HepG2 (cell line): ENCODE measurements at regions not wholly inside any gene's neighbourhood (a gene's known extent, or its start where the extent isn't known, plus 50 kb on each side); places are given as distances from the start of the nearest gene placed in this dataset.

Source experiments
- ATAC-seq: fragments of 200-7000 bp; cut with Tn5 transposase; 3 replicates; pipeline ENCODE4 v1.9.1; 2020; ENCODE audit warnings: mild to moderate bottlenecking, moderate library complexity
- BruUV-seq: library from RNA; stranded (reverse); fragments of 400-500 nt; replicated peaks from 2 replicates; lab custom pipeline; 2021; lab: Mats Ljungman, UMichigan
- CTCF ChIA-PET: fragments of 300-600 bp; formaldehyde crosslinking; extraction: SDS; loops from one replicate; lab custom pipeline; 2021; ENCODE audit warnings: low total read pairs, inconsistent platforms, low intra/inter-chr PET ratio; lab: Yijun Ruan, JAX
- POLR2A ChIA-PET: fragments of 350-600 bp; sonication (Branson Sonifier 250); formaldehyde crosslinking; loops from one replicate; lab custom pipeline; 2020; ENCODE audit warnings: antibody characterized with exemption, inconsistent platforms; lab: Yijun Ruan, JAX
- DNase-seq: peaks from one replicate; pipeline ENCODE4 v3.0.0-alpha.2; 2015; ENCODE audit warnings: low spot score
- FAIRE-seq: peaks from 3 replicates; lab custom pipeline; 2011; peaks lifted over from hg19 to GRCh38; lab: Jason Lieb, UNC
- H2AFZ ChIP-seq: one replicate; pipeline ENCODE4 v1.6.1; 2011; ENCODE audit warnings: low read length, inconsistent platforms
- H3K27ac ChIP-seq: fragments of 300-600 bp; 3 replicates; pipeline ENCODE4 v1.8.0; 2011; ENCODE audit warnings: mixed run types, mild to moderate bottlenecking, mixed read lengths, low read length, inconsistent platforms; ENCODE audit not compliant: insufficient read depth; ENCODE audit errors: extremely low read length
- H3K27me3 ChIP-seq, 2 experiments: fragments of 200-600 bp in 1 of 2; 2 replicates in 1 of 2; 3 replicates in 1 of 2; pipeline versions ENCODE4 v1.6.0 to v1.8.0; 2011; ENCODE audit warnings: low read length in 2 of 2, mild to moderate bottlenecking in 2 of 2, moderate library complexity in 2 of 2, inconsistent platforms in 1 of 2; ENCODE audit not compliant: insufficient read depth in 2 of 2, control insufficient read depth in 1 of 2
- H3K36me3 ChIP-seq, 2 experiments: fragments of 200-600 bp in 1 of 2; replicated peaks in 1 of 2; 2 replicates in 1 of 2; 3 replicates in 1 of 2; pipeline versions ENCODE4 v1.5.1 to v1.8.0; 2011; ENCODE audit warnings: low read length in 2 of 2, inconsistent platforms in 1 of 2; ENCODE audit not compliant: insufficient read depth in 2 of 2, control insufficient read depth in 1 of 2
- H3K4me1 ChIP-seq: 2 replicates; pipeline ENCODE4 v1.5.1; 2012; ENCODE audit warnings: low read length, inconsistent platforms; ENCODE audit not compliant: insufficient read depth
- H3K4me2 ChIP-seq: 2 replicates; pipeline ENCODE4 v1.6.0; 2011; ENCODE audit warnings: low read depth, low read length, inconsistent platforms
- H3K4me3 ChIP-seq, 3 experiments: fragments of 200-600 bp in 1 of 3; sonication (generic), shearing (Covaris generic) in 1 of 3; replicated peaks in 1 of 3; 2 replicates each; pipeline ENCODE4 v1.5.1; 2011 to 2016; ENCODE audit warnings: low read length in 3 of 3, inconsistent platforms in 2 of 3, low read depth in 2 of 3, mild to moderate bottlenecking in 2 of 3, control low read depth in 1 of 3, mixed read lengths in 1 of 3; ENCODE audit not compliant: insufficient read depth in 1 of 3
- H3K79me2 ChIP-seq: one replicate; pipeline ENCODE4 v1.6.1; 2011; ENCODE audit warnings: low read length, inconsistent platforms; ENCODE audit not compliant: insufficient read depth
- H3K9ac ChIP-seq: 2 replicates; pipeline ENCODE4 v1.6.0; 2011; ENCODE audit warnings: mild to moderate bottlenecking, low read depth, low read length, inconsistent platforms; ENCODE audit not compliant: insufficient read depth
- H3K9me3 ChIP-seq: 2 replicates; pipeline ENCODE4 v1.5.1; 2012; ENCODE audit warnings: mild to moderate bottlenecking, low read length
- H4K20me1 ChIP-seq: 2 replicates; pipeline ENCODE4 v1.6.0; 2011; ENCODE audit warnings: inconsistent platforms, mild to moderate bottlenecking, low read length, moderate library complexity; ENCODE audit not compliant: insufficient read depth
- IKZF1 ChIP-seq: fragments of 450-650 bp; IDR thresholded peaks from 2 replicates; pipeline ENCODE4 v1.7.1; 2016
- MAZ ChIP-seq, 2 experiments: sonication (generic) in 1 of 2; formaldehyde crosslinking in 1 of 2; IDR thresholded peaks; 2 replicates each; pipeline versions ENCODE4 v1.5.0 to v1.6.1; 2012 to 2020; ENCODE audit warnings: low read depth in 2 of 2, mild to moderate bottlenecking in 2 of 2, borderline replicate concordance in 1 of 2, improper control_type of control experiment in 1 of 2, low read length in 1 of 2, missing genetic modification reagents in 1 of 2, moderate library complexity in 1 of 2
- MXI1 ChIP-seq: IDR thresholded peaks from 3 replicates; pipeline ENCODE4 v1.6.1; 2012; ENCODE audit warnings: low read depth, low read length, inconsistent platforms, borderline replicate concordance
- NFE2L1 ChIP-seq: sonication (generic); formaldehyde crosslinking; IDR thresholded peaks from 2 replicates; pipeline ENCODE4 v1.4.0; 2020; ENCODE audit warnings: missing genetic modification reagents, mild to moderate bottlenecking, borderline replicate concordance
- NR2F2 ChIP-seq: IDR thresholded peaks from 2 replicates; pipeline ENCODE4 v1.6.1; 2012; ENCODE audit warnings: low read depth, inconsistent platforms, borderline replicate concordance
- TAF1 ChIP-seq: sonication (generic); formaldehyde crosslinking; IDR thresholded peaks from 2 replicates; pipeline ENCODE4 v1.4.0; 2020; ENCODE audit warnings: missing genetic modification reagents
- TCF7 ChIP-seq: sonication (generic); IDR thresholded peaks from 2 replicates; pipeline ENCODE4 v1.6.1; 2016; ENCODE audit warnings: antibody characterized with exemption, low read depth
- ZEB1 ChIP-seq: IDR thresholded peaks from 2 replicates; pipeline ENCODE4 v1.6.1; 2012; ENCODE audit warnings: mild to moderate bottlenecking, low read depth, inconsistent platforms; ENCODE audit not compliant: insufficient replicate concordance
- ZFP37 ChIP-seq: sonication (generic); formaldehyde crosslinking; IDR thresholded peaks from 2 replicates; pipeline ENCODE4 v1.4.0; 2020; ENCODE audit warnings: missing genetic modification reagents, borderline replicate concordance
- ZFP91 ChIP-seq: sonication (generic); formaldehyde crosslinking; IDR thresholded peaks from 2 replicates; pipeline ENCODE4 v1.9.0; 2022; ENCODE audit warnings: missing genetic modification reagents, mild to moderate bottlenecking, borderline replicate concordance
- ZFYVE20 ChIP-seq: sonication (generic); formaldehyde crosslinking; IDR thresholded peaks from 2 replicates; pipeline ENCODE4 v1.8.0; 2023; ENCODE audit warnings: low read depth, mild to moderate bottlenecking, moderate library complexity, missing genetic modification reagents, borderline replicate concordance
- ZNF276 ChIP-seq: sonication (generic); formaldehyde crosslinking; IDR thresholded peaks from 2 replicates; pipeline ENCODE4 v1.4.0; 2020; ENCODE audit warnings: mild to moderate bottlenecking, low read depth, missing genetic modification reagents
- ZNF281 ChIP-seq: sonication (generic); formaldehyde crosslinking; IDR thresholded peaks from 2 replicates; pipeline ENCODE4 v1.4.0; 2020; ENCODE audit warnings: missing genetic modification reagents, borderline replicate concordance
- ZNF441 ChIP-seq: sonication (generic); formaldehyde crosslinking; IDR thresholded peaks from 2 replicates; pipeline ENCODE4 v1.7.0; 2021; ENCODE audit warnings: missing genetic modification reagents, borderline replicate concordance
- ZNF501 ChIP-seq: sonication (generic); formaldehyde crosslinking; IDR thresholded peaks from 2 replicates; pipeline ENCODE4 v1.5.1; 2020; ENCODE audit warnings: mild to moderate bottlenecking, moderate library complexity, missing genetic modification reagents
- WGBS: methylation state at CpG from one replicate; pipeline ENCODE4 v1.1.6; 2017; ENCODE audit warnings: low lambda C conversion rate; 5-methylcytosine and 5-hydroxymethylcytosine counted together
- in situ Hi-C: cut with HindIII; loops from 2 replicates; pipeline ENCODE4 v1.10.0; 2017; ENCODE audit warnings: low pct_unique_long_range_greater_than_20kb; ENCODE audit not compliant: extremely low pct_ligation_motif_present
- intact Hi-C: fragments of 100-400 bp; cut with micrococcal nuclease; formaldehyde crosslinking; loops from one replicate; pipeline ENCODE4 v1.10.0; 2022; ENCODE audit not compliant: unreplicated experiment
- TF ChIP-seq, protein P1 (sequence below): fragments of 450-650 bp; IDR thresholded peaks from 2 replicates; pipeline ENCODE4 v1.6.1; 2017
- TF ChIP-seq, protein P2 (sequence below): sonication (generic); formaldehyde crosslinking; IDR thresholded peaks from 2 replicates; pipeline ENCODE4 v1.8.1; 2023; ENCODE audit warnings: mild to moderate bottlenecking, missing genetic modification reagents, borderline replicate concordance

DNA sequence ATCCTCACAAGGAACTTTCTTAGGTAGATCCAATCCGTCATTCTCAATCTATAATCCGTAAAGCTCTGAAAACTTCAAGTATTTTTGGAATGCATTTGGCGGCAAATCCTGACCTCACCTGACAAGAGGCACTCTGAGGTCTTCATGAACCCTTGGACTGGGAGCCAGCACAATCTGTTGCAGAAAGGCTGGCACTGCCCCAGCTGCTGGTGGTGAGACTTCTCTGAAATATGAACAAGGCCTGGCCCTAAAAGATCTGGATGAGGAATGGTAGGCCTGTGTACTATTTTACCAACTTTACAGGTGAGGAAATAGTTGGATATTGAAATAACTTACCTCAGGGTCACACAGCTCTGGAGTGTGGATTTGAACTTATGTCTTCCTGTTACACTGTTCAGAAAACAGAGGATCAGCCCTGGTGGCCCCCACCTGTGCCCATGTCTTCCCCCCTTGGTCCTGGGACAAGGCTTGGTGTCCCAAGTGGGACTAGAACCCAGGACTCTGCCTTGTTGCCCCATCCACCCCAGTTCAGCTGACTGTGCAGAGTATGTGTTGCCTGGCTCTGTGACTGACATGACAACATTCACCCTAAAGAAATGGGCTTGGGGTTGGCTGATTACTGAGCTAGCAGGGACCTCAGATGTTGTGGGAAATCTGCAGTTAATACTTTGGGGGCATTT is 471.4 kb downstream of the MN1 start:
- H3K4me1 ChIP-seq: no peaks in the 10 kb centered on the region
- CTCF ChIA-PET: no interaction called here
- TF ChIP-seq NR2F2: no peak
- TF ChIP-seq ZFYVE20 (CRISPR knock-in tag): no peak
- TF ChIP-seq TAF1 (CRISPR knock-in tag): no peak
- TF ChIP-seq, protein P1, sequence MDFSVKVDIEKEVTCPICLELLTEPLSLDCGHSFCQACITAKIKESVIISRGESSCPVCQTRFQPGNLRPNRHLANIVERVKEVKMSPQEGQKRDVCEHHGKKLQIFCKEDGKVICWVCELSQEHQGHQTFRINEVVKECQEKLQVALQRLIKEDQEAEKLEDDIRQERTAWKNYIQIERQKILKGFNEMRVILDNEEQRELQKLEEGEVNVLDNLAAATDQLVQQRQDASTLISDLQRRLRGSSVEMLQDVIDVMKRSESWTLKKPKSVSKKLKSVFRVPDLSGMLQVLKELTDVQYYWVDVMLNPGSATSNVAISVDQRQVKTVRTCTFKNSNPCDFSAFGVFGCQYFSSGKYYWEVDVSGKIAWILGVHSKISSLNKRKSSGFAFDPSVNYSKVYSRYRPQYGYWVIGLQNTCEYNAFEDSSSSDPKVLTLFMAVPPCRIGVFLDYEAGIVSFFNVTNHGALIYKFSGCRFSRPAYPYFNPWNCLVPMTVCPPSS: no peak
- TF ChIP-seq MXI1: no peak
- TF ChIP-seq ZNF281 (CRISPR knock-in tag): no peak
- TF ChIP-seq ZNF441 (CRISPR knock-in tag): no peak
- TF ChIP-seq ZFP91 (CRISPR knock-in tag): no peak
- no peak for TF ChIP-seq NFE2L1 (CRISPR knock-in tag)
- no peak for TF ChIP-seq ZNF501
- no peak for TF ChIP-seq IKZF1
- no peak for TF ChIP-seq ZEB1
- no peak for TF ChIP-seq MAZ (IDR thresholded peaks at IDR 0.05; ENCODE audit: borderline replicate concordance, low read depth, low read length)
- TF ChIP-seq MAZ (CRISPR knock-in tag; IDR thresholded peaks at IDR 0.05; ENCODE audit: low read depth): no peak
- TF ChIP-seq ZNF276 (CRISPR knock-in tag): no peak
- no peak for TF ChIP-seq TCF7
- no peak for TF ChIP-seq ZFP37 (CRISPR knock-in tag)
- TF ChIP-seq, protein P2, sequence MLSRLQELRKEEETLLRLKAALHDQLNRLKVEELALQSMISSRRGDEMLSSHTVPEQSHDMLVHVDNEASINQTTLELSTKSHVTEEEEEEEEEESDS: no peak

More for the DNA sequence above, 471.4 kb downstream of the MN1 start:
- no peaks in the 10 kb centered on the region for H4K20me1 ChIP-seq
- H2AFZ ChIP-seq: no peak overlapping the region
- POLR2A ChIA-PET: no interaction called here
- no peaks in the 10 kb centered on the region for H3K36me3 ChIP-seq
- intact Hi-C loops (no loop called here), in situ Hi-C loops (no loop called here)
- H3K79me2 ChIP-seq: no peaks in the 10 kb centered on the region
- FAIRE-seq (no peak), DNase-seq (no peak), ATAC-seq (no peak)
- no peaks in the 10 kb centered on the region for H3K27me3 ChIP-seq
- H3K4me3 ChIP-seq: no peak overlapping the region
- no peak overlapping the region for H3K4me2 ChIP-seq
- 52% methylated on average over 3 of the region's 3 CpGs for WGBS
- no TSS peak for BruUV-seq
- no peaks in the 10 kb centered on the region for H3K9me3 ChIP-seq
- no peak overlapping the region for H3K27ac ChIP-seq
- H3K9ac ChIP-seq: no peak overlapping the region
